GM23338 (cell line): ENCODE measurements at regions not wholly inside any gene's neighbourhood (a gene's known extent, or its start where the extent isn't known, plus 50 kb on each side); places are given as distances from the start of the nearest gene placed in this dataset.

Experiments used
- ATAC-seq: fragments of 200-7000 bp; cut with Tn5 transposase; 3 replicates; pipeline ENCODE4 v1.9.1; 2020
- DNase-seq: peaks from one replicate; pipeline ENCODE4 v3.0.0-alpha.2; 2015; ENCODE audit warnings: low spot score
- H2AFZ ChIP-seq: fragments of 200-600 bp; sonication (generic); 2 replicates; pipeline ENCODE4 v1.8.0; 2016; ENCODE audit warnings: antibody characterized with exemption, mild to moderate bottlenecking, moderate library complexity
- H3F3A ChIP-seq: fragments of 200-600 bp; sonication (generic); replicated peaks from 2 replicates; pipeline ENCODE4 v1.8.0; 2017; ENCODE audit warnings: antibody characterized with exemption, mixed run types, low read depth
- H3K27ac ChIP-seq: fragments of 200-600 bp; sonication (generic); 2 replicates; pipeline ENCODE4 v1.6.1; 2016; ENCODE audit warnings: low read depth
- H3K27me3 ChIP-seq: fragments of 200-600 bp; sonication (generic); 2 replicates; pipeline ENCODE4 v1.8.0; 2016; ENCODE audit warnings: mild to moderate bottlenecking, mixed run types, moderate library complexity; ENCODE audit not compliant: insufficient read depth
- H3K36me3 ChIP-seq: fragments of 200-600 bp; sonication (generic); 2 replicates; pipeline ENCODE4 v1.8.0; 2016; ENCODE audit warnings: mild to moderate bottlenecking; ENCODE audit not compliant: insufficient read depth
- H3K4me1 ChIP-seq: fragments of 200-600 bp; sonication (generic); 2 replicates; pipeline ENCODE4 v1.8.0; 2016; ENCODE audit warnings: mild to moderate bottlenecking, moderate library complexity; ENCODE audit not compliant: insufficient read depth
- H3K4me2 ChIP-seq: fragments of 200-600 bp; sonication (generic); 2 replicates; pipeline ENCODE4 v1.7.1; 2017; ENCODE audit warnings: mixed run types
- H3K4me3 ChIP-seq: fragments of 200-600 bp; sonication (generic); 2 replicates; pipeline ENCODE4 v1.6.1; 2016; ENCODE audit warnings: mixed run types
- H3K79me2 ChIP-seq: fragments of 200-600 bp; sonication (generic); replicated peaks from 2 replicates; pipeline ENCODE4 v1.8.0; 2017; ENCODE audit warnings: mild to moderate bottlenecking; ENCODE audit not compliant: insufficient read depth
- H3K9me2 ChIP-seq: fragments of 200-600 bp; sonication (generic); 2 replicates; pipeline ENCODE4 v1.8.0; 2017; ENCODE audit not compliant: insufficient read depth
- H4K20me1 ChIP-seq: fragments of 200-600 bp; sonication (generic); replicated peaks from 2 replicates; pipeline ENCODE4 v1.8.0; 2017; ENCODE audit warnings: mild to moderate bottlenecking; ENCODE audit not compliant: insufficient read depth
- H3K27ac Mint-ChIP-seq: 2 replicates; pipeline ENCODE4 v1.8.0; 2020; ENCODE audit warnings: inconsistent platforms, mild to moderate bottlenecking, moderate library complexity, mixed read lengths
- H3K27me3 Mint-ChIP-seq: 3 replicates; pipeline ENCODE4 v1.8.0; 2022; ENCODE audit warnings: low read depth, mild to moderate bottlenecking, moderate library complexity, mixed read lengths, inconsistent platforms; ENCODE audit not compliant: insufficient read depth, poor library complexity
- H3K36me3 Mint-ChIP-seq: 3 replicates; pipeline ENCODE4 v1.8.0; 2021; ENCODE audit warnings: low read depth, mild to moderate bottlenecking, inconsistent platforms, moderate library complexity, mixed read lengths
- H3K4me1 Mint-ChIP-seq: 3 replicates; pipeline ENCODE4 v1.8.0; 2020; ENCODE audit warnings: mild to moderate bottlenecking, inconsistent platforms, mixed read lengths
- H3K4me3 Mint-ChIP-seq: 3 replicates; pipeline ENCODE4 v1.8.0; 2021; ENCODE audit warnings: moderate library complexity, mild to moderate bottlenecking, inconsistent platforms, mixed read lengths
- H3K9me3 Mint-ChIP-seq: 3 replicates; pipeline ENCODE4 v1.8.0; 2020; ENCODE audit warnings: moderate library complexity, mild to moderate bottlenecking, inconsistent platforms, mixed read lengths
- CREB1 ChIP-seq: fragments of 250-450 bp; sonication (Bioruptor Pico); IDR thresholded peaks from 2 replicates; pipeline ENCODE4 v1.5.0; 2020; ENCODE audit warnings: low read depth, mild to moderate bottlenecking, moderate library complexity
- EZH2 ChIP-seq: fragments of 200-600 bp; sonication (generic); IDR thresholded peaks from one replicate; pipeline ENCODE4 v1.8.0; 2017; ENCODE audit warnings: antibody characterized with exemption, mild to moderate bottlenecking, low read depth; ENCODE audit not compliant: unreplicated experiment
- EZH2phosphoT487 ChIP-seq: fragments of 200-600 bp; sonication (generic); IDR thresholded peaks from one replicate; pipeline ENCODE4 v1.8.1; 2018; ENCODE audit warnings: antibody characterized with exemption; ENCODE audit not compliant: unreplicated experiment
- JUNB ChIP-seq: IDR thresholded peaks from one replicate; pipeline ENCODE4 v1.6.1; 2016; ENCODE audit warnings: antibody characterized with exemption; ENCODE audit not compliant: unreplicated experiment
- NANOG ChIP-seq: IDR thresholded peaks from 2 replicates; pipeline ENCODE4 v1.6.1; 2016; ENCODE audit warnings: antibody characterized with exemption, borderline replicate concordance
- POLR2AphosphoS5 ChIP-seq: IDR thresholded peaks from 2 replicates; pipeline ENCODE4 v1.6.1; 2016; ENCODE audit warnings: antibody characterized with exemption, low read depth
- STAT1 ChIP-seq: IDR thresholded peaks from one replicate; pipeline ENCODE4 v1.6.1; 2016; ENCODE audit warnings: antibody characterized with exemption; ENCODE audit not compliant: unreplicated experiment
- ZNF114 ChIP-seq: fragments of 250-450 bp; sonication (Bioruptor Pico); IDR thresholded peaks from 2 replicates; pipeline ENCODE4 v1.5.0; 2020; ENCODE audit warnings: mild to moderate bottlenecking, moderate library complexity
- ZNF331 ChIP-seq: fragments of 250-450 bp; sonication (Bioruptor Pico); IDR thresholded peaks from 2 replicates; pipeline ENCODE4 v1.5.0; 2020; ENCODE audit warnings: low read depth, mild to moderate bottlenecking, moderate library complexity
- ZNF462 ChIP-seq: fragments of 250-450 bp; sonication (Bioruptor Pico); IDR thresholded peaks from 2 replicates; pipeline ENCODE4 v1.5.0; 2020; ENCODE audit warnings: mild to moderate bottlenecking, moderate library complexity
- TF ChIP-seq, protein P1 (sequence below): IDR thresholded peaks from 2 replicates; pipeline ENCODE4 v1.6.1; 2016; ENCODE audit warnings: antibody characterized with exemption
- TF ChIP-seq, protein P2 (sequence below): IDR thresholded peaks from one replicate; pipeline ENCODE4 v1.6.1; 2018; ENCODE audit warnings: antibody characterized with exemption; ENCODE audit not compliant: unreplicated experiment
- TF ChIP-seq, protein P3 (sequence below), 2 experiments: fragments of 200-600 bp in 1 of 2; sonication (generic) in 1 of 2; conservative IDR thresholded peaks; 2 replicates each; pipeline versions ENCODE4 v1.5.1 to v1.6.1; 2016 to 2017; ENCODE audit warnings: antibody characterized with exemption in 2 of 2, low read depth in 2 of 2, mild to moderate bottlenecking in 2 of 2, moderate library complexity in 1 of 2

- DNase-seq: no peak
- TF ChIP-seq POLR2AphosphoS5: no peak
- TF ChIP-seq, protein P1, sequence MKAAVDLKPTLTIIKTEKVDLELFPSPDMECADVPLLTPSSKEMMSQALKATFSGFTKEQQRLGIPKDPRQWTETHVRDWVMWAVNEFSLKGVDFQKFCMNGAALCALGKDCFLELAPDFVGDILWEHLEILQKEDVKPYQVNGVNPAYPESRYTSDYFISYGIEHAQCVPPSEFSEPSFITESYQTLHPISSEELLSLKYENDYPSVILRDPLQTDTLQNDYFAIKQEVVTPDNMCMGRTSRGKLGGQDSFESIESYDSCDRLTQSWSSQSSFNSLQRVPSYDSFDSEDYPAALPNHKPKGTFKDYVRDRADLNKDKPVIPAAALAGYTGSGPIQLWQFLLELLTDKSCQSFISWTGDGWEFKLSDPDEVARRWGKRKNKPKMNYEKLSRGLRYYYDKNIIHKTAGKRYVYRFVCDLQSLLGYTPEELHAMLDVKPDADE: no peak
- TF ChIP-seq, protein P2, sequence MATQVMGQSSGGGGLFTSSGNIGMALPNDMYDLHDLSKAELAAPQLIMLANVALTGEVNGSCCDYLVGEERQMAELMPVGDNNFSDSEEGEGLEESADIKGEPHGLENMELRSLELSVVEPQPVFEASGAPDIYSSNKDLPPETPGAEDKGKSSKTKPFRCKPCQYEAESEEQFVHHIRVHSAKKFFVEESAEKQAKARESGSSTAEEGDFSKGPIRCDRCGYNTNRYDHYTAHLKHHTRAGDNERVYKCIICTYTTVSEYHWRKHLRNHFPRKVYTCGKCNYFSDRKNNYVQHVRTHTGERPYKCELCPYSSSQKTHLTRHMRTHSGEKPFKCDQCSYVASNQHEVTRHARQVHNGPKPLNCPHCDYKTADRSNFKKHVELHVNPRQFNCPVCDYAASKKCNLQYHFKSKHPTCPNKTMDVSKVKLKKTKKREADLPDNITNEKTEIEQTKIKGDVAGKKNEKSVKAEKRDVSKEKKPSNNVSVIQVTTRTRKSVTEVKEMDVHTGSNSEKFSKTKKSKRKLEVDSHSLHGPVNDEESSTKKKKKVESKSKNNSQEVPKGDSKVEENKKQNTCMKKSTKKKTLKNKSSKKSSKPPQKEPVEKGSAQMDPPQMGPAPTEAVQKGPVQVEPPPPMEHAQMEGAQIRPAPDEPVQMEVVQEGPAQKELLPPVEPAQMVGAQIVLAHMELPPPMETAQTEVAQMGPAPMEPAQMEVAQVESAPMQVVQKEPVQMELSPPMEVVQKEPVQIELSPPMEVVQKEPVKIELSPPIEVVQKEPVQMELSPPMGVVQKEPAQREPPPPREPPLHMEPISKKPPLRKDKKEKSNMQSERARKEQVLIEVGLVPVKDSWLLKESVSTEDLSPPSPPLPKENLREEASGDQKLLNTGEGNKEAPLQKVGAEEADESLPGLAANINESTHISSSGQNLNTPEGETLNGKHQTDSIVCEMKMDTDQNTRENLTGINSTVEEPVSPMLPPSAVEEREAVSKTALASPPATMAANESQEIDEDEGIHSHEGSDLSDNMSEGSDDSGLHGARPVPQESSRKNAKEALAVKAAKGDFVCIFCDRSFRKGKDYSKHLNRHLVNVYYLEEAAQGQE: no peak
- no peak for TF ChIP-seq JUNB
- TF ChIP-seq NANOG: no peak
- TF ChIP-seq ZNF331 (CRISPR knock-in tag): no peak
- no peak for TF ChIP-seq CREB1 (CRISPR knock-in tag)
- no peak for TF ChIP-seq EZH2
- TF ChIP-seq, protein P3, sequence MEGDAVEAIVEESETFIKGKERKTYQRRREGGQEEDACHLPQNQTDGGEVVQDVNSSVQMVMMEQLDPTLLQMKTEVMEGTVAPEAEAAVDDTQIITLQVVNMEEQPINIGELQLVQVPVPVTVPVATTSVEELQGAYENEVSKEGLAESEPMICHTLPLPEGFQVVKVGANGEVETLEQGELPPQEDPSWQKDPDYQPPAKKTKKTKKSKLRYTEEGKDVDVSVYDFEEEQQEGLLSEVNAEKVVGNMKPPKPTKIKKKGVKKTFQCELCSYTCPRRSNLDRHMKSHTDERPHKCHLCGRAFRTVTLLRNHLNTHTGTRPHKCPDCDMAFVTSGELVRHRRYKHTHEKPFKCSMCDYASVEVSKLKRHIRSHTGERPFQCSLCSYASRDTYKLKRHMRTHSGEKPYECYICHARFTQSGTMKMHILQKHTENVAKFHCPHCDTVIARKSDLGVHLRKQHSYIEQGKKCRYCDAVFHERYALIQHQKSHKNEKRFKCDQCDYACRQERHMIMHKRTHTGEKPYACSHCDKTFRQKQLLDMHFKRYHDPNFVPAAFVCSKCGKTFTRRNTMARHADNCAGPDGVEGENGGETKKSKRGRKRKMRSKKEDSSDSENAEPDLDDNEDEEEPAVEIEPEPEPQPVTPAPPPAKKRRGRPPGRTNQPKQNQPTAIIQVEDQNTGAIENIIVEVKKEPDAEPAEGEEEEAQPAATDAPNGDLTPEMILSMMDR (conservative IDR thresholded peaks at IDR 0.05; ENCODE audit: low read depth in 2 of 2): no peak
- no peak for TF ChIP-seq STAT1
- TF ChIP-seq ZNF462: no peak
- no peak for TF ChIP-seq ZNF114 (CRISPR knock-in tag)
- no peak for TF ChIP-seq EZH2phosphoT487
These were observed 305.1 kb downstream of the MATN1 start for GRCh38 chr1:30418061-30418938.

More at GRCh38 chr1:30418061-30418938, 305.1 kb downstream of the MATN1 start:
- no peaks in the 10 kb centered on the region for H3K4me1 Mint-ChIP-seq
- H3K9me3 Mint-ChIP-seq: no peaks in the 10 kb centered on the region
- Histone ChIP-seq H3F3A (no peaks in the 10 kb centered on the region), H3K4me1 (no peaks in the 10 kb centered on the region), H3K27me3 (no peaks in the 10 kb centered on the region), H3K36me3 (no peaks in the 10 kb centered on the region), H3K9me2 (no peaks in the 10 kb centered on the region), H3K4me3 (no peak overlapping the region), H3K27ac (no peak overlapping the region), H3K79me2 (no peaks in the 10 kb centered on the region), H3K4me2 (no peak overlapping the region), H2AFZ (no peak overlapping the region), H4K20me1 (no peaks in the 10 kb centered on the region)
- no peak overlapping the region for H3K4me3 Mint-ChIP-seq
- no peak for ATAC-seq
- no peaks in the 10 kb centered on the region for H3K36me3 Mint-ChIP-seq
- H3K27me3 Mint-ChIP-seq: peaks cover 5% of the 10 kb centered on the region
- H3K27ac Mint-ChIP-seq: no peak overlapping the region
